ENCODE measurements at regions not wholly inside any gene's neighbourhood (a gene's known extent, or its start where the extent isn't known, plus 50 kb on each side); places are given as distances from the start of the nearest gene placed in this dataset.

- H3K4me3 ChIP-seq (ENCODE audit: low read length) = no peak overlapping the region
- H3K9me3 ChIP-seq (ENCODE audit: low read depth, low read length) = no peaks in the 10 kb centered on the region
- H3K27me3 ChIP-seq (ENCODE audit: insufficient read depth, low read length) = no peaks in the 10 kb centered on the region
- H3K4me1 ChIP-seq (ENCODE audit: insufficient read depth, low read length) = peaks cover 32% of the 10 kb centered on the region
These were observed 377.9 kb downstream of the ENC1 start for GRCh38 chr5:74262544-74263207.

- peaks cover 40% of the 10 kb centered on the region for H3K4me1 ChIP-seq (ENCODE audit: insufficient read depth, low read length)
- H3K4me3 ChIP-seq (ENCODE audit: low read length) = no peak overlapping the region
- H3K27me3 ChIP-seq (ENCODE audit: insufficient read depth, low read length) = no peaks in the 10 kb centered on the region
- no peaks in the 10 kb centered on the region for H3K9me3 ChIP-seq (ENCODE audit: low read depth, low read length)
These were observed 378.7 kb downstream of the ENC1 start for GRCh38 chr5:74261866-74262265.

GRCh38 chr5:74261421-74261820 lies 379.1 kb downstream of the ENC1 start:
- H3K4me3 ChIP-seq (ENCODE audit: low read length) = no peak overlapping the region
- peaks cover 42% of the 10 kb centered on the region for H3K4me1 ChIP-seq (ENCODE audit: insufficient read depth, low read length)
- no peaks in the 10 kb centered on the region for H3K9me3 ChIP-seq (ENCODE audit: low read depth, low read length)
- no peaks in the 10 kb centered on the region for H3K27me3 ChIP-seq (ENCODE audit: insufficient read depth, low read length)

GRCh38 chr5:74259572-74259971 lies 381.0 kb downstream of the ENC1 start:
- Histone ChIP-seq H3K4me3 (ENCODE audit: low read length) (no peak overlapping the region), H3K4me1 (ENCODE audit: insufficient read depth, low read length) (peaks cover 42% of the 10 kb centered on the region), H3K27me3 (ENCODE audit: insufficient read depth, low read length) (no peaks in the 10 kb centered on the region), H3K9me3 (ENCODE audit: low read depth, low read length) (no peaks in the 10 kb centered on the region)

GRCh38 chr5:74258314-74258665 lies 382.2 kb downstream of the ENC1 start:
- Histone ChIP-seq H3K4me1 (ENCODE audit: insufficient read depth, low read length) (peaks cover 42% of the 10 kb centered on the region), H3K9me3 (ENCODE audit: low read depth, low read length) (no peaks in the 10 kb centered on the region), H3K27me3 (ENCODE audit: insufficient read depth, low read length) (peaks cover 3% of the 10 kb centered on the region), H3K4me3 (ENCODE audit: low read length) (no peak overlapping the region)

GRCh38 chr5:74257645-74258313 lies 382.7 kb downstream of the ENC1 start:
- Histone ChIP-seq H3K4me1 (ENCODE audit: insufficient read depth, low read length) (peaks cover 42% of the 10 kb centered on the region), H3K9me3 (ENCODE audit: low read depth, low read length) (no peaks in the 10 kb centered on the region), H3K27me3 (ENCODE audit: insufficient read depth, low read length) (peaks cover 3% of the 10 kb centered on the region), H3K4me3 (ENCODE audit: low read length) (no peak overlapping the region)

- peaks cover 3% of the 10 kb centered on the region for H3K27me3 ChIP-seq (ENCODE audit: insufficient read depth, low read length)
- no peaks in the 10 kb centered on the region for H3K9me3 ChIP-seq (ENCODE audit: low read depth, low read length)
- H3K4me1 ChIP-seq (ENCODE audit: insufficient read depth, low read length) = peaks cover 41% of the 10 kb centered on the region
- no peak overlapping the region for H3K4me3 ChIP-seq (ENCODE audit: low read length)
These were observed 383.4 kb downstream of the ENC1 start for GRCh38 chr5:74257060-74257527.

GRCh38 chr5:74255692-74256392 lies 384.7 kb downstream of the ENC1 start:
- H3K27me3 ChIP-seq (ENCODE audit: insufficient read depth, low read length) = peaks cover 3% of the 10 kb centered on the region
- H3K4me3 ChIP-seq (ENCODE audit: low read length) = no peak overlapping the region
- H3K9me3 ChIP-seq (ENCODE audit: low read depth, low read length) = no peaks in the 10 kb centered on the region
- peaks cover 36% of the 10 kb centered on the region for H3K4me1 ChIP-seq (ENCODE audit: insufficient read depth, low read length)

- Histone ChIP-seq H3K9me3 (ENCODE audit: low read depth, low read length) (no peaks in the 10 kb centered on the region), H3K27me3 (ENCODE audit: insufficient read depth, low read length) (peaks cover 3% of the 10 kb centered on the region), H3K4me3 (ENCODE audit: low read length) (no peak overlapping the region), H3K4me1 (ENCODE audit: insufficient read depth, low read length) (peaks cover 34% of the 10 kb centered on the region)
These were observed 386.3 kb downstream of the ENC1 start for GRCh38 chr5:74254257-74254656.

- peaks cover 3% of the 10 kb centered on the region for H3K27me3 ChIP-seq (ENCODE audit: insufficient read depth, low read length)
These were observed 388.5 kb downstream of the ENC1 start for GRCh38 chr5:74252044-74252443.

GRCh38 chr5:74251141-74252035 lies 389.1 kb downstream of the ENC1 start:
- Histone ChIP-seq H3K4me3 (ENCODE audit: low read length) (no peak overlapping the region), H3K9me3 (ENCODE audit: low read depth, low read length) (no peaks in the 10 kb centered on the region), H3K27me3 (ENCODE audit: insufficient read depth, low read length) (peaks cover 3% of the 10 kb centered on the region), H3K4me1 (ENCODE audit: insufficient read depth, low read length) (peaks cover 12% of the 10 kb centered on the region)

More at GRCh38 chr5:74252044-74252443, 388.5 kb downstream of the ENC1 start:
- no peaks in the 10 kb centered on the region for H3K9me3 ChIP-seq (ENCODE audit: low read depth, low read length)
- H3K4me3 ChIP-seq (ENCODE audit: low read length) = no peak overlapping the region
- H3K4me1 ChIP-seq (ENCODE audit: insufficient read depth, low read length) = peaks cover 15% of the 10 kb centered on the region

GRCh38 chr5:74250304-74251102 lies 390.0 kb downstream of the ENC1 start:
- H3K9me3 ChIP-seq (ENCODE audit: low read depth, low read length) = no peaks in the 10 kb centered on the region
- no peak overlapping the region for H3K4me3 ChIP-seq (ENCODE audit: low read length)
- peaks cover 12% of the 10 kb centered on the region for H3K4me1 ChIP-seq (ENCODE audit: insufficient read depth, low read length)
- H3K27me3 ChIP-seq (ENCODE audit: insufficient read depth, low read length) = peaks cover 3% of the 10 kb centered on the region

GRCh38 chr5:74248576-74248975 lies 392.0 kb downstream of the ENC1 start:
- H3K27me3 ChIP-seq (ENCODE audit: insufficient read depth, low read length) = no peaks in the 10 kb centered on the region
- H3K4me3 ChIP-seq (ENCODE audit: low read length) = no peak overlapping the region
- no peaks in the 10 kb centered on the region for H3K9me3 ChIP-seq (ENCODE audit: low read depth, low read length)
- peaks cover 12% of the 10 kb centered on the region for H3K4me1 ChIP-seq (ENCODE audit: insufficient read depth, low read length)

GRCh38 chr5:74244406-74244805 lies 396.1 kb downstream of the ENC1 start:
- H3K4me3 ChIP-seq (ENCODE audit: low read length) = no peak overlapping the region
- no peaks in the 10 kb centered on the region for H3K9me3 ChIP-seq (ENCODE audit: low read depth, low read length)
- H3K27me3 ChIP-seq (ENCODE audit: insufficient read depth, low read length) = no peaks in the 10 kb centered on the region
- H3K4me1 ChIP-seq (ENCODE audit: insufficient read depth, low read length) = peaks cover 22% of the 10 kb centered on the region
